ENCODE measurements at regions not wholly inside any gene's neighbourhood (a gene's known extent, or its start where the extent isn't known, plus 50 kb on each side); places are given as distances from the start of the nearest gene placed in this dataset.

DNA sequence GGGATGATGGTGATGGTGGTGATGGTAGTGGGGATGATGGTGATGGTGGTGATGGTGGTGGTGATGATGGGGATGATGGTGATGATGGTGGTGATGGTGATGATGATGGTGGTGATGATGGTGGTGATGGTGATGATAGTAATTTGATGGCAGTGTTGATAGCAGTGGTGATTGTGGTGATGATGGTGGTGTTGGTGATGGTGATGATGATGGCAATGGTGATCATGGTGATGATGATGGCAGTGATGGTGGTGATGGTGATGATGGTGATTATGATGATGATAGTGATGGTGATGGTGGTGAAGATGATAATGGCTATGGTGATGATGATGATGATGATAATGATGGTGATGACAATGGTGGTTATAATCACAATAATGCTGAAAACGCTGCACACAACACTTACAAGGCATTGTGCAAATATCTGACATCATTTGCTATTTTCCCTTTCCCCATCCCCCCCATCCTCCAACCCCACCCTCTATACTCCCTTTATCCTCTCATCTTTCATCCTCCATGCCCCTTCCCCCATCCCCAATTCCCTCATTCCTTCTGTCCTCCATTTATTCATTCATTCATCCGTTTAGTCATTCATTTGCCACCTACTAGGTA lies 230.1 kb downstream of the BRD1 start (continued):
- TF ChIP-seq, protein P1, sequence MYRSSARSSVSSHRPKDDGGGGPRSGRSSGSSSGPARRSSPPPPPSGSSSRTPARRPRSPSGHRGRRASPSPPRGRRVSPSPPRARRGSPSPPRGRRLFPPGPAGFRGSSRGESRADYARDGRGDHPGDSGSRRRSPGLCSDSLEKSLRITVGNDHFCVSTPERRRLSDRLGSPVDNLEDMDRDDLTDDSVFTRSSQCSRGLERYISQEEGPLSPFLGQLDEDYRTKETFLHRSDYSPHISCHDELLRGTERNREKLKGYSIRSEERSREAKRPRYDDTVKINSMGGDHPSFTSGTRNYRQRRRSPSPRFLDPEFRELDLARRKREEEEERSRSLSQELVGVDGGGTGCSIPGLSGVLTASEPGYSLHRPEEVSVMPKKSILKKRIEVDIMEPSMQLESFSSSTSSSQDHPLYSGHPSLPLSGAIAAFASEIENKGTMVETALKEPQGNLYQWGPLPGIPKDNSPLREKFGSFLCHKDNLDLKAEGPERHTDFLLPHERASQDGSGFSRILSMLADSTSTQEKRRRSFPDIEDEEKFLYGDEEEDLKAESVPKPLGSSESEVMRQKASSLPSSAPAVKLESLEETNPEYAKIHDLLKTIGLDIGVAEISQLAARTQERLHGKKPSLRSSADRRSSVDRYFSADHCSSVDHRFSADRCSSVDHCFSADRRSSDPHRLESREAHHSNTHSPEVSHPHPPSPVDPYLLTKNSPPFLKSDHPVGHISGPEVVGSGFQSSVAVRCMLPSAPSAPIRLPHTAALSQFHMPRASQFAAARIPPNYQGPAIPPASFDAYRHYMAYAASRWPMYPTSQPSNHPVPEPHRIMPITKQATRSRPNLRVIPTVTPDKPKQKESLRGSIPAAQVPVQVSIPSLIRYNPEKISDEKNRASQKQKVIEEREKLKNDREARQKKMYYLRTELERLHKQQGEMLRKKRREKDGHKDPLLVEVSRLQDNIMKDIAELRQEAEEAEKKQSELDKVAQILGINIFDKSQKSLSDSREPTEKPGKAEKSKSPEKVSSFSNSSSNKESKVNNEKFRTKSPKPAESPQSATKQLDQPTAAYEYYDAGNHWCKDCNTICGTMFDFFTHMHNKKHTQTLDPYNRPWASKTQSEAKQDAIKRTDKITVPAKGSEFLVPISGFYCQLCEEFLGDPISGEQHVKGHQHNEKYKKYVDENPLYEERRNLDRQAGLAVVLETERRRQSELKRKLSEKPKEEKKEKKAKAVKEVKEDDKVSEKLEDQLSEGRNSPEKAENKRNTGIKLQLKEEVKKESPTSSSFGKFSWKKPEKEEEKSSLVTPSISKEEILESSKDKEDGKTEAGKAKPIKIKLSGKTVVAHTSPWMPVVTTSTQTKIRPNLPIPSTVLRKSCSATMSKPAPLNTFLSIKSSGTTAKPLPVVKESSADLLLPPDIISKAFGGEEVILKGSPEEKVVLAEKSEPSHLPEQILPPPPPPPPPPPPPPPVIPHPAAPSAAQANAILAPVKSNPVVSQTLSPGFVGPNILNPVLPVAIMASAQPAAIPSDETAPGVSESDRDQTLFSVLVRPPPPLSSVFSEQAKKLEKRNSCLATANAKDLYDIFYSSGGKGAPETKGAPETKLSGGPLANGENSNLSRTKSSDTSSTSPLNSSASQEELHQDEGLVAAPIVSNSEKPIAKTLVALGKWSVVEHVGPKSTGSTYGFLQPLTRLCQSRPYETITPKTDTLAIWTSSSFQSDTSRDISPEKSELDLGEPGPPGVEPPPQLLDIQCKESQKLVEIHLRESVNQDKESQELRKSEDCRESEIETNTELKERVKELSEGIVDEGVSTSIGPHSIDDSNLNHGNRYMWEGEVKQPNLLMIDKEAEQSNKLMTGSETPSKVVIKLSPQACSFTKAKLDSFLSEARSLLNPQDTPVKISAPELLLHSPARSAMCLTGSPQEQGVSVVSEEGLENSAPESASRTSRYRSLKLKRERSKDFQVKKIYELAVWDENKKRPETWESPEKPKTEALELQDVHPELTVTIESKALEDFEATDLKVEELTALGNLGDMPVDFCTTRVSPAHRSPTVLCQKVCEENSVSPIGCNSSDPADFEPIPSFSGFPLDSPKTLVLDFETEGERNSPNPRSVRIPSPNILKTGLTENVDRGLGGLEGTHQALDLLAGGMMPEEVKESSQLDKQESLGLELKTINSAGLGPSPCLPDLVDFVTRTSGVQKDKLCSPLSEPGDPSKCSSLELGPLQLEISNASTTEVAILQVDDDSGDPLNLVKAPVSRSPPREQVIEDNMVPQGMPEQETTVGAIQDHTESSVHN (CRISPR knock-in tag; IDR thresholded peaks at IDR 0.05), result no peak
- no peak for TF ChIP-seq HDAC6 (IDR thresholded peaks at IDR 0.05; ENCODE audit: low read depth, low read length)

DNA sequence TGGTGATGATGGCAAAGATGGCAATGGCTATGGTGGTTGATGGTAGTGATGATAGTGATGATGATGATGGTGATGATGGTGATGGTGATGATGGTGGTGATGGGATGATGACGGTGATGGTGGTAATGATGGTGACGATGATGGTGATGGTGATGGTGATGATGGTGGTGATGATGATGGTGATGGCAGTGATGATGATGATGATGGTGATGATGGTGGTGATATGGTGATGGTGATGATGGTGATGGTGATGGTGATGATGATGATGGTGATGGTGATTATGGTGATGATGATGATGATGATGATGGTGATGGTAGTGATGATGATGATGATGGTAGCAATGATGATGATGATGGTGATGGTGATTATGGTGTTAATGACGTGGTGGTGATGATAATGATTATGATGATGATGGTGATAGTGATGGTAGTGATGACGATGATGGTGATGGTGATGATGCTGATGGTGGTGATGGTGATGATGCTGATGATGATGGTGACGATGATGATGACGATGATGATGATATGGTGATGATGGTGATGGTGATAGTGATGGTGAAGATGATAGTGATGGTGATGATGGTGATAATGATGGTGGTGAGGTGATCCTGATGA lies 232.1 kb downstream of the BRD1 start:
- no peak for FAIRE-seq
- Histone ChIP-seq H3K36me3 (replicated peaks in 1 of 2; ENCODE audit: control insufficient read depth in 1 of 2, insufficient read depth in 2 of 2, low read length in 2 of 2) (no peaks in the 10 kb centered on the region), H3K9me3 (ENCODE audit: low read length) (no peaks in the 10 kb centered on the region), H3K27ac (ENCODE audit: extremely low read length, insufficient read depth, low read length) (no peak overlapping the region), H4K20me1 (ENCODE audit: insufficient read depth, low read length) (no peaks in the 10 kb centered on the region), H3K79me2 (ENCODE audit: insufficient read depth, low read length) (no peaks in the 10 kb centered on the region), H3K4me3 (replicated peaks in 1 of 3; ENCODE audit: insufficient read depth in 1 of 3, low read depth in 2 of 3, low read length in 3 of 3) (no peak overlapping the region), H3K9ac (ENCODE audit: insufficient read depth, low read depth, low read length) (no peak overlapping the region), H3K4me1 (ENCODE audit: insufficient read depth, low read length) (no peaks in the 10 kb centered on the region), H3K27me3 (ENCODE audit: control insufficient read depth in 1 of 2, insufficient read depth in 2 of 2, low read length in 2 of 2) (peaks cover 9 to 44% of the 10 kb centered on the region in 2 experiments; a peak in 4 of 5 replicates), H3K4me2 (ENCODE audit: low read depth, low read length) (no peak overlapping the region), H2AFZ (ENCODE audit: low read length) (no peak overlapping the region)
- WGBS (ENCODE audit: low lambda C conversion rate), result 27% methylated on average over 6 of the region's 6 CpGs
- intact Hi-C loops (cut with micrococcal nuclease; ENCODE audit: unreplicated experiment), result no loop called here
- BruUV-seq (replicated peaks), result no TSS peak
- CTCF ChIA-PET (ENCODE audit: low intra/inter-chr PET ratio, low total read pairs), result no interaction called here
- POLR2A ChIA-PET, result no interaction called here
- in situ Hi-C loops (cut with HindIII; ENCODE audit: extremely low pct_ligation_motif_present, low pct_unique_long_range_greater_than_20kb), result no loop called here
- no peak for ATAC-seq
- no peak for DNase-seq (ENCODE audit: low spot score)
- TF ChIP-seq, protein P2, sequence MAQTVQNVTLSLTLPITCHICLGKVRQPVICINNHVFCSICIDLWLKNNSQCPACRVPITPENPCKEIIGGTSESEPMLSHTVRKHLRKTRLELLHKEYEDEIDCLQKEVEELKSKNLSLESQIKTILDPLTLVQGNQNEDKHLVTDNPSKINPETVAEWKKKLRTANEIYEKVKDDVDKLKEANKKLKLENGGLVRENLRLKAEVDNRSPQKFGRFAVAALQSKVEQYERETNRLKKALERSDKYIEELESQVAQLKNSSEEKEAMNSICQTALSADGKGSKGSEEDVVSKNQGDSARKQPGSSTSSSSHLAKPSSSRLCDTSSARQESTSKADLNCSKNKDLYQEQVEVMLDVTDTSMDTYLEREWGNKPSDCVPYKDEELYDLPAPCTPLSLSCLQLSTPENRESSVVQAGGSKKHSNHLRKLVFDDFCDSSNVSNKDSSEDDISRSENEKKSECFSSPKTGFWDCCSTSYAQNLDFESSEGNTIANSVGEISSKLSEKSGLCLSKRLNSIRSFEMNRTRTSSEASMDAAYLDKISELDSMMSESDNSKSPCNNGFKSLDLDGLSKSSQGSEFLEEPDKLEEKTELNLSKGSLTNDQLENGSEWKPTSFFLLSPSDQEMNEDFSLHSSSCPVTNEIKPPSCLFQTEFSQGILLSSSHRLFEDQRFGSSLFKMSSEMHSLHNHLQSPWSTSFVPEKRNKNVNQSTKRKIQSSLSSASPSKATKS (CRISPR knock-in tag; IDR thresholded peaks at IDR 0.05), result no peak
- no peak for TF ChIP-seq BCL6 (CRISPR knock-in tag; IDR thresholded peaks at IDR 0.05)
- TF ChIP-seq MIER2 (CRISPR knock-in tag; IDR thresholded peaks at IDR 0.05), result no peak
- TF ChIP-seq SOX6 (IDR thresholded peaks at IDR 0.05), result 0 out of 2 replicates have a peak, but pooled peaks have one; percentile 47
- TF ChIP-seq SOX6 (CRISPR knock-in tag; IDR thresholded peaks at IDR 0.05), result no peak
- 0 out of 2 replicates have a peak, but pooled peaks have one; percentile 17 for TF ChIP-seq SP1 (IDR thresholded peaks at IDR 0.05)
- TF ChIP-seq SP1 (CRISPR knock-in tag; IDR thresholded peaks at IDR 0.05), result no peak
- TF ChIP-seq ATF7 (IDR thresholded peaks at IDR 0.05), result peak; percentile 79
- TF ChIP-seq ATF7 (CRISPR knock-in tag; IDR thresholded peaks at IDR 0.05), result no peak
- peak; percentile 99 for TF ChIP-seq CREB1 (IDR thresholded peaks at IDR 0.05)
- no peak for TF ChIP-seq CREB1 (CRISPR knock-in tag; IDR thresholded peaks at IDR 0.05)
- TF ChIP-seq ZSCAN12 (CRISPR knock-in tag; IDR thresholded peaks at IDR 0.05), result no peak

All from HepG2 (cell line).